SU-DHL-6 (cell line): ENCODE measurements at regions not wholly inside any gene's neighbourhood (a gene's known extent, or its start where the extent isn't known, plus 50 kb on each side); places are given as distances from the start of the nearest gene placed in this dataset.

Experiments
- EZH2phosphoT487 ChIP-seq: fragments of 200-600 bp; sonication (generic), shearing (Covaris generic); conservative IDR thresholded peaks from 2 replicates; pipeline ENCODE4 v1.6.1; 2018; ENCODE audit warnings: mild to moderate bottlenecking, antibody characterized with exemption, low read length, moderate library complexity, mixed read lengths
- TF ChIP-seq, protein P1 (sequence below): fragments of 200-600 bp; sonication (generic); IDR thresholded peaks from one replicate; pipeline ENCODE4 v1.5.1; 2017; ENCODE audit warnings: antibody characterized with exemption, mild to moderate bottlenecking, low read length, moderate library complexity; ENCODE audit not compliant: insufficient read depth, poor library complexity, severe bottlenecking

GRCh38 chr1:191065346-191065745 is 587.7 kb upstream of the BRINP3 start:
- TF ChIP-seq, protein P1, sequence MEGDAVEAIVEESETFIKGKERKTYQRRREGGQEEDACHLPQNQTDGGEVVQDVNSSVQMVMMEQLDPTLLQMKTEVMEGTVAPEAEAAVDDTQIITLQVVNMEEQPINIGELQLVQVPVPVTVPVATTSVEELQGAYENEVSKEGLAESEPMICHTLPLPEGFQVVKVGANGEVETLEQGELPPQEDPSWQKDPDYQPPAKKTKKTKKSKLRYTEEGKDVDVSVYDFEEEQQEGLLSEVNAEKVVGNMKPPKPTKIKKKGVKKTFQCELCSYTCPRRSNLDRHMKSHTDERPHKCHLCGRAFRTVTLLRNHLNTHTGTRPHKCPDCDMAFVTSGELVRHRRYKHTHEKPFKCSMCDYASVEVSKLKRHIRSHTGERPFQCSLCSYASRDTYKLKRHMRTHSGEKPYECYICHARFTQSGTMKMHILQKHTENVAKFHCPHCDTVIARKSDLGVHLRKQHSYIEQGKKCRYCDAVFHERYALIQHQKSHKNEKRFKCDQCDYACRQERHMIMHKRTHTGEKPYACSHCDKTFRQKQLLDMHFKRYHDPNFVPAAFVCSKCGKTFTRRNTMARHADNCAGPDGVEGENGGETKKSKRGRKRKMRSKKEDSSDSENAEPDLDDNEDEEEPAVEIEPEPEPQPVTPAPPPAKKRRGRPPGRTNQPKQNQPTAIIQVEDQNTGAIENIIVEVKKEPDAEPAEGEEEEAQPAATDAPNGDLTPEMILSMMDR: no peak
- TF ChIP-seq EZH2phosphoT487: no peak
